MM.1S (cell line): ENCODE measurements at regions not wholly inside any gene's neighbourhood (a gene's known extent, or its start where the extent isn't known, plus 50 kb on each side); places are given as distances from the start of the nearest gene placed in this dataset.

Source experiments
- DNase-seq: peaks from one replicate; pipeline ENCODE4 v3.0.0-alpha.2; 2015
- H2AFZ ChIP-seq: fragments of 300-600 bp; sonication (generic); 2 replicates; pipeline ENCODE4 v1.6.0; 2016; ENCODE audit warnings: antibody characterized with exemption, low read length
- H3F3A ChIP-seq: fragments of 300-600 bp; sonication (generic); 2 replicates; pipeline ENCODE4 v1.6.1; 2016; ENCODE audit warnings: mild to moderate bottlenecking, antibody characterized with exemption, low read length, moderate library complexity, mixed read lengths; ENCODE audit not compliant: insufficient read depth
- H3K27ac ChIP-seq: fragments of 300-600 bp; sonication (generic); 2 replicates; pipeline ENCODE4 v1.5.1; 2016; ENCODE audit warnings: mild to moderate bottlenecking, low read length
- H3K27me3 ChIP-seq: fragments of 300-600 bp; sonication (generic); replicated peaks from 2 replicates; pipeline ENCODE4 v1.6.0; 2016; ENCODE audit warnings: low read length; ENCODE audit not compliant: insufficient read depth
- H3K36me3 ChIP-seq: fragments of 300-600 bp; sonication (generic); replicated peaks from 2 replicates; pipeline ENCODE4 v1.6.1; 2016; ENCODE audit warnings: mild to moderate bottlenecking, low read length, mixed read lengths; ENCODE audit not compliant: insufficient read depth
- H3K4me1 ChIP-seq: fragments of 300-600 bp; sonication (generic); 2 replicates; pipeline ENCODE4 v1.6.1; 2016; ENCODE audit warnings: low read length, mixed read lengths
- H3K4me2 ChIP-seq: fragments of 300-600 bp; sonication (generic); 2 replicates; pipeline ENCODE4 v1.6.0; 2016; ENCODE audit warnings: low read depth, low read length
- H3K4me3 ChIP-seq: fragments of 300-600 bp; sonication (generic); 2 replicates; pipeline ENCODE4 v1.5.1; 2016; ENCODE audit warnings: low read length, mixed read lengths
- H3K79me2 ChIP-seq: fragments of 300-600 bp; sonication (generic); 2 replicates; pipeline ENCODE4 v1.6.1; 2016; ENCODE audit warnings: mixed run types, low read length, mixed read lengths
- H3K9ac ChIP-seq: fragments of 300-600 bp; sonication (generic); 2 replicates; pipeline ENCODE4 v1.6.1; 2016; ENCODE audit warnings: low read length, mixed read lengths
- H3K9me2 ChIP-seq: fragments of 300-600 bp; sonication (generic); replicated peaks from 2 replicates; pipeline ENCODE4 v1.6.1; 2016; ENCODE audit warnings: mild to moderate bottlenecking, low read length, mixed read lengths; ENCODE audit not compliant: insufficient read depth
- H3K9me3 ChIP-seq: fragments of 300-600 bp; sonication (generic); replicated peaks from 2 replicates; pipeline ENCODE4 v1.6.1; 2016; ENCODE audit warnings: mild to moderate bottlenecking, low read length, mixed read lengths; ENCODE audit not compliant: insufficient read depth
- H4K20me1 ChIP-seq: fragments of 300-600 bp; sonication (generic); 2 replicates; pipeline ENCODE4 v1.6.1; 2016; ENCODE audit warnings: mild to moderate bottlenecking, low read length, moderate library complexity, mixed read lengths; ENCODE audit not compliant: insufficient read depth
- CTCF ChIP-seq: fragments of 300-600 bp; sonication (generic); IDR thresholded peaks from 2 replicates; pipeline ENCODE4 v1.5.1; 2016; ENCODE audit warnings: antibody characterized with exemption, low read length, mixed read lengths
- EZH2 ChIP-seq: fragments of 300-600 bp; sonication (generic); optimal IDR thresholded peaks from 2 replicates; pipeline ENCODE3; 2017; ENCODE audit warnings: low read depth, mild to moderate bottlenecking, antibody characterized with exemption, low read length, mixed read lengths
- EZH2phosphoT487 ChIP-seq: fragments of 300-600 bp; sonication (generic); IDR thresholded peaks from 2 replicates; pipeline ENCODE4 v1.6.1; 2018; ENCODE audit warnings: antibody characterized with exemption, low read length

- H2AFZ ChIP-seq: no peak overlapping the region
- H3K4me2 ChIP-seq: no peak overlapping the region
- H3K4me3 ChIP-seq: no peak overlapping the region
- H4K20me1 ChIP-seq: no peaks in the 10 kb centered on the region
- H3K4me1 ChIP-seq: no peaks in the 10 kb centered on the region
- TF ChIP-seq CTCF (no peak), EZH2 (no peak), EZH2phosphoT487 (no peak)
- no peaks in the 10 kb centered on the region for H3K9me2 ChIP-seq
- H3K9ac ChIP-seq: no peak overlapping the region
- H3K9me3 ChIP-seq: no peaks in the 10 kb centered on the region
- H3K27me3 ChIP-seq: no peaks in the 10 kb centered on the region
- no peaks in the 10 kb centered on the region for H3F3A ChIP-seq
- no peaks in the 10 kb centered on the region for H3K79me2 ChIP-seq
- H3K36me3 ChIP-seq: no peaks in the 10 kb centered on the region
- H3K27ac ChIP-seq: no peak overlapping the region
- DNase-seq: no peak
Observed at GRCh38 chr1:90104941-90105538, 110.1 kb downstream of the ZNF326 start.

GRCh38 chr1:90100566-90100965 lies 105.7 kb downstream of the ZNF326 start:
- Histone ChIP-seq H3K79me2 (no peaks in the 10 kb centered on the region), H3K4me1 (no peaks in the 10 kb centered on the region), H3K9me2 (no peaks in the 10 kb centered on the region), H3K9ac (no peak overlapping the region), H3K27me3 (no peaks in the 10 kb centered on the region), H3K4me3 (no peak overlapping the region), H3K36me3 (no peaks in the 10 kb centered on the region), H3K9me3 (no peaks in the 10 kb centered on the region), H2AFZ (no peak overlapping the region), H3K27ac (no peak overlapping the region), H3K4me2 (no peak overlapping the region), H3F3A (no peaks in the 10 kb centered on the region), H4K20me1 (no peaks in the 10 kb centered on the region)
- TF ChIP-seq CTCF: no peak
- TF ChIP-seq EZH2: no peak
- no peak for TF ChIP-seq EZH2phosphoT487
- DNase-seq: no peak

- H3K4me1 ChIP-seq: no peaks in the 10 kb centered on the region
- no peak for DNase-seq
- H3K9me3 ChIP-seq: no peaks in the 10 kb centered on the region
- H2AFZ ChIP-seq: no peak overlapping the region
- H4K20me1 ChIP-seq: no peaks in the 10 kb centered on the region
- no peaks in the 10 kb centered on the region for H3K36me3 ChIP-seq
- H3K27me3 ChIP-seq: no peaks in the 10 kb centered on the region
- TF ChIP-seq EZH2phosphoT487 (no peak), EZH2 (no peak), CTCF (no peak)
- no peaks in the 10 kb centered on the region for H3F3A ChIP-seq
- H3K9ac ChIP-seq: no peak overlapping the region
- no peaks in the 10 kb centered on the region for H3K9me2 ChIP-seq
- H3K27ac ChIP-seq: no peak overlapping the region; the same call in 1 of the 2 replicates
- no peak overlapping the region for H3K4me2 ChIP-seq
- no peaks in the 10 kb centered on the region for H3K79me2 ChIP-seq
- no peak overlapping the region for H3K4me3 ChIP-seq
Observed at GRCh38 chr1:90092441-90092840, 97.5 kb downstream of the ZNF326 start.
